ENCODE measurements at regions not wholly inside any gene's neighbourhood (a gene's known extent, or its start where the extent isn't known, plus 50 kb on each side); places are given as distances from the start of the nearest gene placed in this dataset.

DNA sequence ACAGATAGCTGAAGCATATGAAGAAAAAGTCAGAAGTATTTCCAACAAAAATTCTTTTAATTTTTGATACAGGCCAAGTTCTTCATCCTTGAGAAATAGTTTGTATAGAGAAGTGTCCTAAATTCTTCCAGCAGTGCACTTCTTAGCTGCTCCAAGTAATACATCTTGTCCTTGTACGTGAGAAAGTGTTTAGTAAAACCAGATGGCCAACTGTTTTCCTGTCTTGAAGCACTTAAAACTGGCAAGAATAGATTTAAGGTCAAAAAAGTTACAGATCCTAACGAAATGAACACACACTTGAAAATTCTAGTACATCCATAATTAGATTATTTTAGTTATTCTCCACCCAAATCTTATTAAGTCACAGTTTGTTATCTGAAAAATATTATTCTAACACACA is 52.2 kb upstream of the HSF2 start:
- Histone ChIP-seq H3K9me2 (replicated peaks; ENCODE audit: low read length) (no peaks in the 10 kb centered on the region), H3K4me2 (ENCODE audit: low read length) (no peak overlapping the region), H3K9me3 (ENCODE audit: low read length) (no peaks in the 10 kb centered on the region), H3K27me3 (ENCODE audit: low read length) (peaks cover 70% of the 10 kb centered on the region), H3K27ac (ENCODE audit: low read length) (no peak overlapping the region), H3K4me3 (ENCODE audit: low read length) (no peak overlapping the region), H3F3A (ENCODE audit: low read length, unreplicated experiment) (no peaks in the 10 kb centered on the region), H2AFZ (ENCODE audit: low read length) (no peak overlapping the region), H3K36me3 (ENCODE audit: low read depth, low read length) (no peaks in the 10 kb centered on the region), H3K79me2 (ENCODE audit: low read length) (no peaks in the 10 kb centered on the region), H3K9ac (ENCODE audit: low read length) (no peak overlapping the region), H3K4me1 (ENCODE audit: insufficient read depth, low read length) (no peaks in the 10 kb centered on the region), H4K20me1 (ENCODE audit: low read length) (no peaks in the 10 kb centered on the region)
- POLR2A ChIA-PET (ENCODE audit: unreplicated experiment): no interaction called here
- DNase-seq (no peak), ATAC-seq (no peak)
- CTCF ChIA-PET: no interaction called here
- TF ChIP-seq EZH2 (IDR thresholded peaks at IDR 0.05; ENCODE audit: low read length, unreplicated experiment) (no peak), EZH2phosphoT487 (IDR thresholded peaks at IDR 0.05; ENCODE audit: borderline replicate concordance, low read length) (no peak)
- TF ChIP-seq, protein P1, sequence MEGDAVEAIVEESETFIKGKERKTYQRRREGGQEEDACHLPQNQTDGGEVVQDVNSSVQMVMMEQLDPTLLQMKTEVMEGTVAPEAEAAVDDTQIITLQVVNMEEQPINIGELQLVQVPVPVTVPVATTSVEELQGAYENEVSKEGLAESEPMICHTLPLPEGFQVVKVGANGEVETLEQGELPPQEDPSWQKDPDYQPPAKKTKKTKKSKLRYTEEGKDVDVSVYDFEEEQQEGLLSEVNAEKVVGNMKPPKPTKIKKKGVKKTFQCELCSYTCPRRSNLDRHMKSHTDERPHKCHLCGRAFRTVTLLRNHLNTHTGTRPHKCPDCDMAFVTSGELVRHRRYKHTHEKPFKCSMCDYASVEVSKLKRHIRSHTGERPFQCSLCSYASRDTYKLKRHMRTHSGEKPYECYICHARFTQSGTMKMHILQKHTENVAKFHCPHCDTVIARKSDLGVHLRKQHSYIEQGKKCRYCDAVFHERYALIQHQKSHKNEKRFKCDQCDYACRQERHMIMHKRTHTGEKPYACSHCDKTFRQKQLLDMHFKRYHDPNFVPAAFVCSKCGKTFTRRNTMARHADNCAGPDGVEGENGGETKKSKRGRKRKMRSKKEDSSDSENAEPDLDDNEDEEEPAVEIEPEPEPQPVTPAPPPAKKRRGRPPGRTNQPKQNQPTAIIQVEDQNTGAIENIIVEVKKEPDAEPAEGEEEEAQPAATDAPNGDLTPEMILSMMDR (conservative IDR thresholded peaks at IDR 0.05; ENCODE audit: low read depth, low read length): no peak
- intact Hi-C loops (cut with micrococcal nuclease): no loop called here
- no TSS peak for BruUV-seq (replicated peaks)

DNA sequence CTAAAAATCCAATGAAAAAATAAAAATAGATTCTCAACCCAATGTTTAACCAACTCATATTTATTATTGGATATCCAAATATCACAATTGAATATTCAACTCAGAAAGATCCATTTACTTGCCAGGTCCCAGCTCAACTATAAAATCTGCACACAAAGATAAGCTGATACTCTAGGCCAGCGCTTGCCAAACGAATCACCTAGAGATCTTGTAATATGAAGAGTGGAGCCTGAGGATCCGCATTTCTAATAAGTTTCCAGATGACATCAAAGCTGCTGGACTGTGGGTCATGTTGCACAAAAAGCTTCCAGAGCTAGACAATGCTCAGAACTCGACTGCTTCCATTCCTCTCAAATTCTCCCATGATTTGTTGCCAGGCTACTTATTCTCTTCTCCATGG is 51.7 kb upstream of the HSF2 start:
- Histone ChIP-seq H3K9me2 (replicated peaks; ENCODE audit: low read length) (no peaks in the 10 kb centered on the region), H3K79me2 (ENCODE audit: low read length) (no peaks in the 10 kb centered on the region), H3K36me3 (ENCODE audit: low read depth, low read length) (no peaks in the 10 kb centered on the region), H2AFZ (ENCODE audit: low read length) (no peak overlapping the region), H4K20me1 (ENCODE audit: low read length) (no peaks in the 10 kb centered on the region), H3K27ac (ENCODE audit: low read length) (no peak overlapping the region), H3K9me3 (ENCODE audit: low read length) (no peaks in the 10 kb centered on the region), H3K27me3 (ENCODE audit: low read length) (peaks cover 71% of the 10 kb centered on the region), H3K4me2 (ENCODE audit: low read length) (no peak overlapping the region), H3F3A (ENCODE audit: low read length, unreplicated experiment) (no peaks in the 10 kb centered on the region), H3K4me3 (ENCODE audit: low read length) (no peak overlapping the region), H3K4me1 (ENCODE audit: insufficient read depth, low read length) (no peaks in the 10 kb centered on the region), H3K9ac (ENCODE audit: low read length) (no peak overlapping the region)
- intact Hi-C loops (cut with micrococcal nuclease): no loop called here
- ATAC-seq (no peak), DNase-seq (no peak)
- POLR2A ChIA-PET (ENCODE audit: unreplicated experiment): no interaction called here
- TF ChIP-seq EZH2phosphoT487 (IDR thresholded peaks at IDR 0.05; ENCODE audit: borderline replicate concordance, low read length) (no peak), EZH2 (IDR thresholded peaks at IDR 0.05; ENCODE audit: low read length, unreplicated experiment) (no peak)
- TF ChIP-seq, protein P1 (conservative IDR thresholded peaks at IDR 0.05; ENCODE audit: low read depth, low read length): no peak
- CTCF ChIA-PET: no interaction called here
- BruUV-seq (replicated peaks): no TSS peak

All from PC-3 (cell line).